ENCODE measurements at regions not wholly inside any gene's neighbourhood (a gene's known extent, or its start where the extent isn't known, plus 50 kb on each side); places are given as distances from the start of the nearest gene placed in this dataset.

- peak; percentile 38 for DNase-seq (ENCODE audit: low read depth)
- TF ChIP-seq CTCF (IDR thresholded peaks at IDR 0.05; ENCODE audit: insufficient read depth, low read depth, low read length) = no peak
- no peak overlapping the region for H3K4me3 ChIP-seq (ENCODE audit: low read depth, low read length)
These were observed 370.6 kb upstream of the UBE2E3 start for GRCh38 chr2:180609626-180610340.

GRCh38 chr2:180607514-180608049 is 372.8 kb upstream of the UBE2E3 start:
- DNase-seq (ENCODE audit: low read depth) = no peak
- TF ChIP-seq CTCF (IDR thresholded peaks at IDR 0.05; ENCODE audit: insufficient read depth, low read depth, low read length) = no peak
- no peak overlapping the region for H3K4me3 ChIP-seq (ENCODE audit: low read depth, low read length)

GRCh38 chr2:180604077-180604476 is 376.3 kb upstream of the UBE2E3 start:
- DNase-seq (ENCODE audit: low read depth) = peak; percentile 28
- peak; percentile 48 for TF ChIP-seq CTCF (IDR thresholded peaks at IDR 0.05; ENCODE audit: insufficient read depth, low read depth, low read length)
- H3K4me3 ChIP-seq (ENCODE audit: low read depth, low read length) = no peak overlapping the region

GRCh38 chr2:180601016-180601415 is 379.4 kb upstream of the UBE2E3 start:
- TF ChIP-seq CTCF (IDR thresholded peaks at IDR 0.05; ENCODE audit: insufficient read depth, low read depth, low read length) = no peak
- no peak for DNase-seq (ENCODE audit: low read depth)
- H3K4me3 ChIP-seq (ENCODE audit: low read depth, low read length) = no peak overlapping the region

GRCh38 chr2:180599804-180600203 is 380.6 kb upstream of the UBE2E3 start:
- no peak for TF ChIP-seq CTCF (IDR thresholded peaks at IDR 0.05; ENCODE audit: insufficient read depth, low read depth, low read length)
- H3K4me3 ChIP-seq (ENCODE audit: low read depth, low read length) = no peak overlapping the region
- DNase-seq (ENCODE audit: low read depth) = no peak

GRCh38 chr2:180597179-180597578 is 383.2 kb upstream of the UBE2E3 start:
- no peak for TF ChIP-seq CTCF (IDR thresholded peaks at IDR 0.05; ENCODE audit: insufficient read depth, low read depth, low read length)
- DNase-seq (ENCODE audit: low read depth) = no peak
- no peak overlapping the region for H3K4me3 ChIP-seq (ENCODE audit: low read depth, low read length)

- TF ChIP-seq CTCF (IDR thresholded peaks at IDR 0.05; ENCODE audit: insufficient read depth, low read depth, low read length) = no peak
- no peak for DNase-seq (ENCODE audit: low read depth)
- no peak overlapping the region for H3K4me3 ChIP-seq (ENCODE audit: low read depth, low read length)
These were observed 384.0 kb upstream of the UBE2E3 start for GRCh38 chr2:180596453-180596852.
